Tibial artery (tissue), 4 donors: ENCODE measurements at regions not wholly inside any gene's neighbourhood (a gene's known extent, or its start where the extent isn't known, plus 50 kb on each side); places are given as distances from the start of the nearest gene placed in this dataset.

Experiments used
- DNase-seq, 2 donors: peaks; one replicate each; pipeline ENCODE4 v3.0.0-alpha.2; 2019
- H3K27ac ChIP-seq, 2 donors: fragments of 200-600 bp; sonication (generic) in 1 of 2; 1 replicate in 1 of 2; 2 replicates in 1 of 2; pipeline ENCODE4 v1.5.1; 2018 to 2019; ENCODE audit warnings: mild to moderate bottlenecking in 1 of 2
- H3K27me3 ChIP-seq, 2 donors: fragments of 200-600 bp; sonication (generic) in 1 of 2; one replicate each; pipeline versions ENCODE4 v1.5.1 to v1.6.0; 2016 to 2019
- H3K36me3 ChIP-seq, 3 donors: fragments of 200-600 bp; sonication (generic) in 2 of 3; one replicate each; pipeline ENCODE4 v1.5.1; 2016 to 2019; ENCODE audit warnings: mild to moderate bottlenecking in 2 of 3
- H3K4me1 ChIP-seq, 4 donors: fragments of 200-600 bp; sonication (generic) in 2 of 4; 1 replicate in 3 of 4; 2 replicates in 1 of 4; pipeline ENCODE4 v1.5.1; 2016 to 2019
- H3K4me3 ChIP-seq, 2 donors: fragments of 200-600 bp; sonication (generic) in 1 of 2; 1 replicate in 1 of 2; 2 replicates in 1 of 2; pipeline ENCODE4 v1.5.1; 2018 to 2019; ENCODE audit warnings: mild to moderate bottlenecking in 2 of 2
- H3K9me3 ChIP-seq, 3 donors: fragments of 200-600 bp; sonication (generic) in 1 of 3; one replicate each; pipeline ENCODE4 v1.5.1; 2016 to 2019
- intact Hi-C: fragments of 100-400 bp; cut with DNase I; formaldehyde crosslinking; loops from one replicate; pipeline ENCODE4 v1.15.0; 2023; ENCODE audit warnings: low total_unique reads
- TF ChIP-seq, protein P1 (sequence below), 2 experiments: fragments of 200-600 bp in 1 of 2; fragments of 450-650 bp in 1 of 2; IDR thresholded peaks; one replicate each; pipeline ENCODE4 v1.5.1; 2017 to 2019; ENCODE audit warnings: antibody characterized with exemption in 2 of 2, mild to moderate bottlenecking in 1 of 2, moderate library complexity in 1 of 2

DNA sequence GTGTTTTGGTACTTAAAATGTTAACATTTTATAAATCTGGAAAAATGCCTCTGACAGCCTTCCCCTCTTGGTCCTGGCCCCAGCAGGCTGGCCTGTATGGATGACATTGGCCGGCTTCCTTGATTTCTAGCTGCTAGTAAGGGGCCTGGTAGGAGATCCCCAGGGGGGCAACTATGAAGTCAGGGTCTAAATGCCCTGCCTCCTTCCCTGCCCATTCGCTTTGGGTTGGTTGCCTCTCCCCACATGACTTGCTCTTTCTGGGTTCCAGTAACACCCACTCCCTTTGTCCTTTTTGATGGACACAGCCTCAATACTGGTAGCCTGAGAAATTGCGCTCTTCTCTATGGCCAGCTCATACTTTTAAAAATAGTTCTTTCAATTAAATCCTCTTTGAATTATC is 78.0 kb upstream of the MAD2L1 start:
- H3K4me3 ChIP-seq = no peak overlapping the region
- H3K4me1 ChIP-seq = no peaks in the 10 kb centered on the region
- no peak overlapping the region for H3K27ac ChIP-seq
- H3K9me3 ChIP-seq = no peaks in the 10 kb centered on the region
- no peaks in the 10 kb centered on the region for H3K27me3 ChIP-seq
- intact Hi-C loops = no loop called here
- H3K36me3 ChIP-seq = no peaks in the 10 kb centered on the region
- TF ChIP-seq, protein P1, sequence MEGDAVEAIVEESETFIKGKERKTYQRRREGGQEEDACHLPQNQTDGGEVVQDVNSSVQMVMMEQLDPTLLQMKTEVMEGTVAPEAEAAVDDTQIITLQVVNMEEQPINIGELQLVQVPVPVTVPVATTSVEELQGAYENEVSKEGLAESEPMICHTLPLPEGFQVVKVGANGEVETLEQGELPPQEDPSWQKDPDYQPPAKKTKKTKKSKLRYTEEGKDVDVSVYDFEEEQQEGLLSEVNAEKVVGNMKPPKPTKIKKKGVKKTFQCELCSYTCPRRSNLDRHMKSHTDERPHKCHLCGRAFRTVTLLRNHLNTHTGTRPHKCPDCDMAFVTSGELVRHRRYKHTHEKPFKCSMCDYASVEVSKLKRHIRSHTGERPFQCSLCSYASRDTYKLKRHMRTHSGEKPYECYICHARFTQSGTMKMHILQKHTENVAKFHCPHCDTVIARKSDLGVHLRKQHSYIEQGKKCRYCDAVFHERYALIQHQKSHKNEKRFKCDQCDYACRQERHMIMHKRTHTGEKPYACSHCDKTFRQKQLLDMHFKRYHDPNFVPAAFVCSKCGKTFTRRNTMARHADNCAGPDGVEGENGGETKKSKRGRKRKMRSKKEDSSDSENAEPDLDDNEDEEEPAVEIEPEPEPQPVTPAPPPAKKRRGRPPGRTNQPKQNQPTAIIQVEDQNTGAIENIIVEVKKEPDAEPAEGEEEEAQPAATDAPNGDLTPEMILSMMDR (IDR thresholded peaks at IDR 0.05) = no peak
- no peak for DNase-seq

DNA sequence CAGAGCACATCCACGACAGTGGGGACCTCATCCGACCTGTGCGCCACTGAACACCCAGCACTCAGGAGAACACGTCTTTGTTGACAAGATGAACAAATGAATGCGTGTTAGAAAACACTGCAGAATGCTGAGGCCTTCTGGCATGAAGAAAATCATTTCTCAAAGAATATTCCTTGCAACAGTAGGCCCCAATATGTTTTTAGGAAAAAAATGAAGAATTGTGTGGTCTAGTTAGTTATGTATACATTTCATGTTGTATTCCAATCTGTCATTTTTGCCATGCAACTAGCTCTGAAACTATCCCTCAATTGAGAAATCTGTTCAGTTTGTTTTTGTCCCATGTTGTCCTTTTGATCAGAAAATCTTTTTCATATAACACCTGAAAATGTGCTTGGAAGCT is 77.4 kb upstream of the MAD2L1 start:
- Histone ChIP-seq H3K4me3 (no peak overlapping the region), H3K27me3 (no peaks in the 10 kb centered on the region), H3K36me3 (no peaks in the 10 kb centered on the region), H3K9me3 (no peaks in the 10 kb centered on the region), H3K27ac (no peak overlapping the region), H3K4me1 (no peaks in the 10 kb centered on the region)
- TF ChIP-seq, protein P1 (IDR thresholded peaks at IDR 0.05) = no peak
- no peak for DNase-seq
- intact Hi-C loops = no loop called here

DNA sequence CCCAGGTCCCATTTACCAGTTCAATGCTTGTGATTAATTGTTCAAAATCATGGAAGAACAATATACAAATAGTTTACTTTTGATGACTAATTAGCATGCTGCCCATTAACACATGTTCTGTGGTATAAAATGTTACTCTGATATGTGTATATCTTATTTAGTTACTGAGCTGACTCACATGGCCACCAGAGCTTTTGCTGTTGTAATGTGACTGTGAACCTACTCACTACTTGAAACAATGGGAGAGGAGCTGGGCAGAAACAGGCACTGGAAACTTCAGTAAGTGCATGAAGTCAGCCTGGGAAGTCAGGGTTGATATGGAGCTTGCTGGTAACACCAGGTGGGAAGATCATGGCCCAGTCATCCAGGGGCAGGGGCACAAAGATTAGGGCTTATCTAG is 72.7 kb upstream of the MAD2L1 start:
- no peaks in the 10 kb centered on the region for H3K27me3 ChIP-seq
- intact Hi-C loops = no loop called here
- no peak overlapping the region for H3K27ac ChIP-seq
- H3K36me3 ChIP-seq = no peaks in the 10 kb centered on the region
- H3K4me1 ChIP-seq = no peaks in the 10 kb centered on the region
- H3K4me3 ChIP-seq = no peak overlapping the region
- no peak for DNase-seq
- TF ChIP-seq, protein P1 (IDR thresholded peaks at IDR 0.05) = no peak
- H3K9me3 ChIP-seq = no peaks in the 10 kb centered on the region

DNA sequence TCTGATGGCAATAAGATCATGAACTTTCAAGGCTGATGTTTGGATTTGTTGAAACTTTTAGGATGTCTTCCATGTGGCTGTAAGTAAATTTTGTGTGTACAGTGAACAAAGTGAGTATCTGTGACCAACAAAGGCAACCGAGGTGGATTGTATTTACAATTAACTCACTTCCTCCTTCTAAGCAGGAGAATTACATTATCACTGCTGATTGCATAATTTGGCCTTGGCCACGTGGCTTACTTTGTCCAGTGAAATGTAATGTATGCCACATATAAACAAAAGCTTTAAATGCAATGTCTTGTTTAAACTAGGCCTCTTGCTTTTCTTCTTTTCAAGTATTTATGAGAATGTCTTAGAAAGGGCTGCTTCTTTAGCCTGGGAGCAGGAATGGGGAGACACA is 66.3 kb upstream of the MAD2L1 start:
- H3K27me3 ChIP-seq = no peaks in the 10 kb centered on the region
- DNase-seq = no peak
- intact Hi-C loops = no loop called here
- TF ChIP-seq, protein P1 (IDR thresholded peaks at IDR 0.05) = no peak
- peaks cover 0 to 7% (median 0%) of the 10 kb centered on the region in 4 donors for H3K4me1 ChIP-seq
- no peaks in the 10 kb centered on the region for H3K36me3 ChIP-seq
- no peaks in the 10 kb centered on the region for H3K9me3 ChIP-seq
- H3K27ac ChIP-seq = no peak overlapping the region
- H3K4me3 ChIP-seq = no peak overlapping the region

DNA sequence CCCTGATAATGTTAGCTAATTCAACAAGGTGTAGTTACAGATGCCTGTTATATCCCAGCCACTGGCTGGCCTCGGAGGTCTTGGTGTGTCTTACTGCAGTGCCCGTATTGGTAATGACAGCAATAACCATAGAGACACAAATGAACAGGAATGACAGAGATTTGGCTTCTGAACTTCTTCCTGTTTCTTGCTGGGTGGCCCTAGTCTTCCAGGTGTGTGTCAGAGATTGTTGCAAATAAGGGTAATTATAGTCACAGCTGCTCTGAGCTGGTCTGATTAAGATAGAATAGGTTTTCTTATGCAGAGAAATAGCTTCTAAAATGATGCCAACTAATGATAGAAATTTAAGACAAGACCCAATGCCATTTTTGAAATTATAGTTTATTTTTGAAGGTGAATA is 64.1 kb upstream of the MAD2L1 start:
- Histone ChIP-seq H3K9me3 (no peaks in the 10 kb centered on the region), H3K36me3 (no peaks in the 10 kb centered on the region), H3K4me3 (no peak overlapping the region), H3K4me1 (peaks cover 0 to 7% (median 0%) of the 10 kb centered on the region in 4 donors), H3K27me3 (no peaks in the 10 kb centered on the region), H3K27ac (no peak overlapping the region)
- TF ChIP-seq, protein P1 (IDR thresholded peaks at IDR 0.05) = no peak
- intact Hi-C loops = no loop called here
- DNase-seq = no peak
